ENCODE measurements at regions not wholly inside any gene's neighbourhood (a gene's known extent, or its start where the extent isn't known, plus 50 kb on each side); places are given as distances from the start of the nearest gene placed in this dataset.
"Not testable (repeated sequence)": the region's sequence is repeated elsewhere in the genome, so short reads cannot be mapped to it uniquely, and the experiment has no call there.

- no peak overlapping the region for H3K27ac Mint-ChIP-seq (ENCODE audit: unreplicated experiment)
- DNase-seq = no peak
- CTCF ChIA-PET = no interaction called here
- no peak overlapping the region for H3K4me3 Mint-ChIP-seq (ENCODE audit: low read depth, unreplicated experiment)
- no peaks in the 10 kb centered on the region for H3K4me1 Mint-ChIP-seq (ENCODE audit: low read depth, unreplicated experiment)
- intact Hi-C loops (cut with micrococcal nuclease; ENCODE audit: unreplicated experiment) = no loop called here
- no TSS peak for BruUV-seq (replicated peaks)
- no peaks in the 10 kb centered on the region for H3K36me3 Mint-ChIP-seq (ENCODE audit: insufficient read depth, unreplicated experiment)
- H3K27me3 Mint-ChIP-seq (ENCODE audit: unreplicated experiment) = no peaks in the 10 kb centered on the region
- no peaks in the 10 kb centered on the region for H3K9me3 Mint-ChIP-seq (ENCODE audit: low read depth, unreplicated experiment)
- no peak for TF ChIP-seq CTCF (IDR thresholded peaks at IDR 0.05; ENCODE audit: unreplicated experiment)
Observed at GRCh38 chr1:121566346-121566745, 381.6 kb downstream of the SRGAP2C start.

- H3K27me3 Mint-ChIP-seq (ENCODE audit: unreplicated experiment) = no peaks in the 10 kb centered on the region
- no peak overlapping the region for H3K4me3 Mint-ChIP-seq (ENCODE audit: low read depth, unreplicated experiment)
- TF ChIP-seq CTCF (IDR thresholded peaks at IDR 0.05; ENCODE audit: unreplicated experiment) = no peak
- DNase-seq = no peak
- CTCF ChIA-PET = no interaction called here
- no peaks in the 10 kb centered on the region for H3K4me1 Mint-ChIP-seq (ENCODE audit: low read depth, unreplicated experiment)
- no TSS peak for BruUV-seq (replicated peaks)
- no peaks in the 10 kb centered on the region for H3K9me3 Mint-ChIP-seq (ENCODE audit: low read depth, unreplicated experiment)
- H3K27ac Mint-ChIP-seq (ENCODE audit: unreplicated experiment) = no peak overlapping the region
- intact Hi-C loops (cut with micrococcal nuclease; ENCODE audit: unreplicated experiment) = no loop called here
- H3K36me3 Mint-ChIP-seq (ENCODE audit: insufficient read depth, unreplicated experiment) = no peaks in the 10 kb centered on the region
Observed at GRCh38 chr1:121569428-121569827, 384.7 kb downstream of the SRGAP2C start.

DNA sequence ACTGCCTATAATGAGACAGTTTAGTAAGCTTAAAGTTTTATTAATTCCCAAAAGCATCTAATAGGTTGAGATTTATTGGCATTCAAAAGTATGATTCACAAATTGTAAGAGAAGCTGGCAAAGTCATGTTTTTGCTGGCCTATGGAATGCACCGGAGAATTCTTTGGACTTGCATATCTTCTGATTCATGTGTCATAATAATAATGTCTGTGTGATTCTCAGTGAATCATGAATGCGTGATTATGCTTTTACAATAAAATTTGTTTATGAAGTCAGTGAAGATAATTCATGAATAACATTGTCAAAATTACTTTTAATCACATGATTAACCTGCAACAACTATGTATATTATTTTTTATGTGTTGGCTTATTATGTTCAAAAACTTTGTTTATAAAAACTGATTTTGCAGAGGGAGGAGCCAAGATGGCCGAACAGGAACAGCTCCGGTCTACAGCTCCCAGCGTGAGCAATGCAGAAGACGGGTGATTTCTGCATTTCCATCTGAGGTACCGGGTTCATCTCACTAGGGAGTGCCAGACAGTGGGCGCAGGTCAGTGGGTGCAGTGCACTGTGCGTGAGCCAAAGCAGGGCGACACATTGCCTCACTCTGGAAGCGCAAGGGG lies 389.2 kb downstream of the SRGAP2C start:
- DNase-seq; H3K27me3 Mint-ChIP-seq (ENCODE audit: unreplicated experiment); H3K36me3 Mint-ChIP-seq (ENCODE audit: insufficient read depth, unreplicated experiment); H3K4me1 Mint-ChIP-seq (ENCODE audit: low read depth, unreplicated experiment); H3K27ac Mint-ChIP-seq (ENCODE audit: unreplicated experiment); CTCF ChIA-PET; H3K4me3 Mint-ChIP-seq (ENCODE audit: low read depth, unreplicated experiment); H3K9me3 Mint-ChIP-seq (ENCODE audit: low read depth, unreplicated experiment); BruUV-seq (replicated peaks); intact Hi-C loops (cut with micrococcal nuclease; ENCODE audit: unreplicated experiment): not testable (repeated sequence)

DNA sequence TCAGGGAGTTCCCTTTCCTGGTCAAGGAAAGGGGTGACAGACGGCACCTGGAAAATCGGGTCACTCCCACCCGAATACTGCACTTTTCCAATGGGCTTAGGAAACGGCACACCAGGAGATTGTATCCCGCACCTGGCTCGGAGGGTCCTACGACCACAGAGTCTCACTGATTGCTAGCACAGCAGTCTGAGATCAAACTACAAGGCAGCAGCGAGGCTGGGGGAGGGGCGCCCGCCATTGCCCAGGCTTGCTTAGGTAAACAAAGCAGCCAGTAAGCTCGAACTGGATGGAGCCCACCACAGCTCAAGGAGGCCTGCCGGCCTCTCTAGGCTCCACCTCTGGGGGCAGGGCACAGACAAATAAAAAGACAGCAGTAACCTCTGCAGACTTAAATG lies 389.7 kb downstream of the SRGAP2C start:
- H3K4me3 Mint-ChIP-seq (ENCODE audit: low read depth, unreplicated experiment); CTCF ChIA-PET; H3K9me3 Mint-ChIP-seq (ENCODE audit: low read depth, unreplicated experiment); H3K27me3 Mint-ChIP-seq (ENCODE audit: unreplicated experiment); BruUV-seq (replicated peaks); H3K36me3 Mint-ChIP-seq (ENCODE audit: insufficient read depth, unreplicated experiment); H3K27ac Mint-ChIP-seq (ENCODE audit: unreplicated experiment); DNase-seq; intact Hi-C loops (cut with micrococcal nuclease; ENCODE audit: unreplicated experiment); H3K4me1 Mint-ChIP-seq (ENCODE audit: low read depth, unreplicated experiment): not testable (repeated sequence)

- intact Hi-C loops (cut with micrococcal nuclease; ENCODE audit: unreplicated experiment); H3K27me3 Mint-ChIP-seq (ENCODE audit: unreplicated experiment); H3K4me3 Mint-ChIP-seq (ENCODE audit: low read depth, unreplicated experiment); H3K36me3 Mint-ChIP-seq (ENCODE audit: insufficient read depth, unreplicated experiment); DNase-seq; H3K27ac Mint-ChIP-seq (ENCODE audit: unreplicated experiment); BruUV-seq (replicated peaks); CTCF ChIA-PET; H3K4me1 Mint-ChIP-seq (ENCODE audit: low read depth, unreplicated experiment): not testable (repeated sequence)
- H3K9me3 Mint-ChIP-seq (ENCODE audit: low read depth, unreplicated experiment) = peaks cover 11% of the 10 kb centered on the region
Observed at GRCh38 chr1:121582898-121583297, 398.1 kb downstream of the SRGAP2C start.

Measured in Calu3 (cell line).